ENCODE measurements at regions not wholly inside any gene's neighbourhood (a gene's known extent, or its start where the extent isn't known, plus 50 kb on each side); places are given as distances from the start of the nearest gene placed in this dataset.

DNA sequence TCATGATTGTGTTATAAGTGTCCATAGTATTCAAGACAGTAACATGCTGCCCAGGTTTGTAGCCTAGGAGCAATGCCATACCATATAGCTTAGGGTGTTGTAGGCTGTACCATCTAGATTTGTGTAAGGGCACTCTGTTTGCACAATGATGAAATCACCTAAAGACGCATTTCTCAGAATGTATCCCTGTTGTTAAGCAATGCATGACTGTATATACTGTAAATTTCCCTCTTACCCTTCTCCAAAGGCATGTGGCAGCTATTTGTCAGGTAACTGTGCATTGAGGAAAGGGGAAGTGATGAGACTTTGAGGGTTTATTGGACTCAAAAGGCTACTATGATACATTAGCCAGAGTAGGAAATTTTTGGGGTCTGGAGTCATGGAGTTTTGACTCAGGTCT is 180.8 kb downstream of the VAPA start:
- TF ChIP-seq CTCF (IDR thresholded peaks at IDR 0.05; ENCODE audit: poor library complexity) (no peak), EZH2 (IDR thresholded peaks at IDR 0.05; ENCODE audit: borderline replicate concordance) (no peak), EZH2phosphoT487 (IDR thresholded peaks at IDR 0.05; ENCODE audit: low read depth, severe bottlenecking, unreplicated experiment) (no peak)

All from hepatocyte (in vitro differentiated cells).